ENCODE measurements at regions not wholly inside any gene's neighbourhood (a gene's known extent, or its start where the extent isn't known, plus 50 kb on each side); places are given as distances from the start of the nearest gene placed in this dataset.

GRCh38 chr2:211241891-211242290, 685.5 kb downstream of the CPS1 start:
- FAIRE-seq, result no peak

- no peak for FAIRE-seq
Measured at GRCh38 chr2:211247751-211248150, 691.4 kb downstream of the CPS1 start.

GRCh38 chr2:211248841-211249240, 692.4 kb downstream of the CPS1 start:
- no peak for FAIRE-seq

- no peak for FAIRE-seq
Measured at GRCh38 chr2:211251016-211251415, 694.6 kb downstream of the CPS1 start.

GRCh38 chr2:211258646-211259335, 702.4 kb downstream of the CPS1 start:
- no peak for FAIRE-seq

GRCh38 chr2:211259831-211260476, 703.6 kb downstream of the CPS1 start:
- FAIRE-seq, result no peak

- no peak for FAIRE-seq
Measured at GRCh38 chr2:211270257-211270656, 713.9 kb downstream of the CPS1 start.

GRCh38 chr2:211281430-211282073, 725.2 kb downstream of the CPS1 start:
- no peak for FAIRE-seq

GRCh38 chr2:211302676-211303075, 746.3 kb downstream of the CPS1 start:
- no peak for FAIRE-seq

GRCh38 chr2:211306929-211307328, 750.5 kb downstream of the CPS1 start:
- FAIRE-seq, result no peak

All from colon (tissue), 2 donors.